ENCODE measurements at regions not wholly inside any gene's neighbourhood (a gene's known extent, or its start where the extent isn't known, plus 50 kb on each side); places are given as distances from the start of the nearest gene placed in this dataset.
A peak's percentile ranks its signal among the peaks of the same experiment; 100 is the strongest.
"Not testable (repeated sequence)": the region's sequence is repeated elsewhere in the genome, so short reads cannot be mapped to it uniquely, and the experiment has no call there.

DNA sequence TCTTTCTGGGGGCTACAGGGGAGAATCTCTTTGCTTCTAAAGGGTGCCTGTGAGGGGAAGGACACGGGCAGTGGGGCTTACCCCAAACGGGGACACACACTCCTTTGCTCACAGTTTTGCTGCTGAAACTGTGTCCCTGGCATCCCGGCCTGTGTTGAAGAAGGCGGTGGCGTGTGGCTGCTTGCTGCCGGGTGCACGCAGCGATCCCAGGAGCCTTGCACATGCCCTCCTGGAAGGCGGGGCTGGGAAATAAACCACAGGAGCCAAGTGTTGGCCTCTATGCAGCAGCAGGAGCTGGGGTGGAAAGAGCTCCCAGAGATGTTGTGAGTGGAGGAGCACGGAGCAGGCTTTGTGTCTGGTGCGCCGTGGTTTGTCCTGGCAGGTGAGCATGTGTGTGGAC, 131.0 kb upstream of the CIBAR2 start:
- DNase-seq (ENCODE audit: low read depth): no peak
- H3K4me3 ChIP-seq (ENCODE audit: low read depth, low read length): no peak overlapping the region
- TF ChIP-seq CTCF (IDR thresholded peaks at IDR 0.05; ENCODE audit: insufficient read depth, low read length): no peak

DNA sequence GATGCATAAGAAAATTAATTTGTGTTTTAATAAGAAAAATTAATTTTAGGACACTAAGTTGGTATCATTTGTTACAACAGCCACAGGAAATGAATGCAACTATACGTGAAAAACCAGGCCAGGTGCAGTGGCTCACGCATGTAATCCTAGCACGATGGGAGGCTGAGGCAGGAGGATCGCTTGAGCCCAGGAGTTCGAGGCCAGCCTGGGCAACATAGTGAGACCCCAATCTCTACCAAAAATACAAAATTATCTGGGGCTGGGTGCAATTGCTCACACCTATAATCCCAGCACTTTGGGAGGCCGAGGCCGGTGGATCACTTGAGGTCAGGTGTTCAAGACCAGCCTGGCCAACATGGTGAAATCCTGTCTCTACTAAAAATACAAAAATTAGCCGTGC, 132.2 kb upstream of the CIBAR2 start:
- DNase-seq (ENCODE audit: low read depth); H3K4me3 ChIP-seq (ENCODE audit: low read depth, low read length): not testable (repeated sequence)

DNA sequence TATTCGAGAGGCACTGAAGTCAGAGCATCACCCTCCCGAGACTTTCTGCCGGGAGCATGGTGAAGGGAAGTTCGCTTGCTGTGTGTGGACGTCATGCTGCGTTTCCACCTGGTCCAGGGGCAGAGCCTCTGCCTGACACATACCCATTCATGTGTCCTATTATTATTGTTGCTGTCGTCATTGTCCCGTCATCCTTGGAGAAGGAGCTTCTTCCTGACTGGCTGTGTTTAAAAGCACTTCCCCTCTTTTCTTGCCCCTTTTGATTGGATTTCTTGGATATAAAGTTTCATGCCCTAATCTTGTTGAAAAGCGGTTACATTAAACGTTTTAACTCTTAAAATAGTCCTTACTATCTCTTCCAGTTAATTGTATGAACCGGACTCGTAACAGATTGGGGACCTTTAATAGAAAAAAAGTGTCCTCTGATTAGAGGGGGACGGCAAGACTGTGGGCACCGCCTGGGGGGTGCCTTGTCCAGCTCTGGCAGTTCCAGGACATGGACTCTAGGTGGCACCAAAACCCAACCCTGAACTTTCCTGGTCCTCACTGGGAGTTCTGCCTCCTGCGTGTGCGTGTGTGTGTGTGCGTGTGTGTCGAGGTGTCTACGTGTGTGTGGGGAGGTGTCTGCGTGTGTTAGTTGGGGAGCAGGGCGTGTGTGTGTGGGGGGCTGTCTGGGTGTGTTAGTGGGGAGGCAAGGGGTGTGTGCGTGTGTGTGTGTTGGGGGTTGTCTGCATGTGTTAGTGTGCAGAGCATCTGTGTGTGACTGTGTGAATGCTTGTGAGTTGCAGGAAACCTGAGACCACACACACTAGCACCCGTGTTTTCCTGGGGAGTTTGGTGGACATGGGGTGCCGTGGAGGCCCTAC, 133.3 kb upstream of the CIBAR2 start:
- peak; percentile 82 for DNase-seq (ENCODE audit: low read depth)
- H3K4me3 ChIP-seq (ENCODE audit: low read depth, low read length): no peak overlapping the region
- TF ChIP-seq CTCF (IDR thresholded peaks at IDR 0.05; ENCODE audit: insufficient read depth, low read length): peak; percentile 97

GRCh38 chr16:85246473-85246872, 134.2 kb upstream of the CIBAR2 start:
- H3K4me3 ChIP-seq (ENCODE audit: low read depth, low read length): no peak overlapping the region
- no peak for DNase-seq (ENCODE audit: low read depth)
- TF ChIP-seq CTCF (IDR thresholded peaks at IDR 0.05; ENCODE audit: insufficient read depth, low read length): no peak

GRCh38 chr16:85246973-85247372, 134.7 kb upstream of the CIBAR2 start:
- no peak for TF ChIP-seq CTCF (IDR thresholded peaks at IDR 0.05; ENCODE audit: insufficient read depth, low read length)
- H3K4me3 ChIP-seq (ENCODE audit: low read depth, low read length): no peak overlapping the region
- DNase-seq (ENCODE audit: low read depth): no peak

DNA sequence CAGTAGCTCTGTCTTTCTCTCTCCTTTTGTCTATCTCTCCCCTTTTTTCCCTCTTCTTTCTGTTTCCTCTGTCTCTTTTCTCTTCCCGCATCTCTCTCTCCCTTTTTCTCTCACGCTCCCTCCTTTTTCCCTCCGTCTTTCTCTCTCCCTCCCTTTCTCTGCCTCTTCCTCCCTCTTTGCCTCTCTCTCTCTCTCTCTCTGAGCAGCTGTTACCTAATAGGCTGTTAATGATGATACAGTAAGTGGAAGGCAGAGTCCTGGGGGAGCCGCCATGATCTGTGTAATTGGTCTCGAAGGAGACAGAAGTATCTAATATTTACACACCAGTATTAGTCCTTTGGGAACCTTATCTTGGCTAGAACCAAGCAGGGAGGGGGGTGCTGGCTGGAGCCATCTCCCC, 136.1 kb upstream of the CIBAR2 start:
- no peak overlapping the region for H3K4me3 ChIP-seq (ENCODE audit: low read depth, low read length)
- no peak for DNase-seq (ENCODE audit: low read depth)
- no peak for TF ChIP-seq CTCF (IDR thresholded peaks at IDR 0.05; ENCODE audit: insufficient read depth, low read length)

DNA sequence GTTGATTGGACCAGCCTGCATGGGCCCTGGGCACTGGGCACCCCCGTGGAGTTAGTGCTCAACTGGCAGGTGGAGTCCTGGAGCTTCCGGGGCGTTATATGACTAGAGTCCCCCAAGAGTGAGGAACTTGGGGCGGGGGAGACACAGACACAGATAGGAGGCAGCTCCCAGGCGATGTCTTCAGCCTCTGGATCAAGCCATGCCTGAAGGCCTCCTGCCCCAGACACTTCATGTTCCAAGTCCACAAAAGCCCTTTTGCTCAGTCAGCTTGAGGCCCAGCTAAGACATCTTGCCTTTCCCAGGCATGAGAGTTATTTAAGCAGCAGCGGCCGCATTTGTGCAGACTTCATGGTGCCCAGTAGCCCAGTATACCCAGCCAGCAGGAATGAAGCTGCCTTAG, 136.6 kb upstream of the CIBAR2 start:
- DNase-seq (ENCODE audit: low read depth): no peak
- H3K4me3 ChIP-seq (ENCODE audit: low read depth, low read length): no peak overlapping the region
- TF ChIP-seq CTCF (IDR thresholded peaks at IDR 0.05; ENCODE audit: insufficient read depth, low read length): no peak

All from fibroblast of the aortic adventitia (primary cell).